Posterior cingulate gyrus (tissue), 11 donors: ENCODE measurements at regions not wholly inside any gene's neighbourhood (a gene's known extent, or its start where the extent isn't known, plus 50 kb on each side); places are given as distances from the start of the nearest gene placed in this dataset.
"Not testable (repeated sequence)": the region's sequence is repeated elsewhere in the genome, so short reads cannot be mapped to it uniquely, and the experiment has no call there.

Experiments used
- DNase-seq, 10 donors: peaks; one replicate each; pipeline versions ENCODE4 v3.0.0 to v3.0.0-alpha.2; 2020 to 2021; ENCODE audit warnings: mixed read lengths in 3 of 10
- intact Hi-C: fragments of 100-400 bp; cut with DNase I; formaldehyde crosslinking; loops from one replicate; pipeline ENCODE4 v1.15.1; 2023

DNA sequence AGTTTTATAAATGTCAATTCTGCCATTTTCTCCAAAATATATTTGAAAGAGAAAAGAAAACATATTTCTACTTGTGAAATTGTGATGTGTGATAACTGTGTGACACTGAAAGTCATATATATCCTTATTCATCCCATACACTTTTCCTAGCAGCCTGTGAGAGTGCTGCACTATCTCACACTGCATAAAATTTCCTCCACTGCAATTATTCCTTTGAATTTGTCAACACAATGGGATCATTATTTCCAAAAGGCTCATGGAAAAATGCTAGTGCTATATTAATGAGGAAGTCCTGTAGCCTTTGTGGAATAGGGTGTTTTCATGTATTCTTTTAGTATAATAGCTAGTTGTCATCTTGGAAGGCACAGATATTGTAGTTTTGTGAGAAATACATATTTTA lies 504.1 kb downstream of the RPL10L start:
- DNase-seq: no peak
- intact Hi-C loops: no loop called here

DNA sequence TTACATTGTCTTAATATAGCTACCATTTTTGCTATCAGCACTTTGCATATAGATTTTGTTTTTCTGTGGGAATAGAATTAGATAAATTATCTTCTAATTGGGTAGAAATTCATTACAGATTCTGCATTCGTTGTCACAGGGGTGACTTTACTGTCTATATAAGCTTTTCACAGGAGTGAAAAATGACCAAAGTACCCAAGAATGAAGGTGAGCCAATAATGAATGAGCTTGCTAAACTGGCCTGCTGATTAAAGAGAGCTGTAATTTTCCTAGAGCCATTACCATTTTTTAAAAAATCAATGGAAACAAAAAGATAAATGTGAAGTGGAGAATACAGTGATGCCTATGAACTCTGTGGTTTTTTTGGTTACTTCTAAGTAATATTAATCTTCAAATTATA lies 504.6 kb downstream of the RPL10L start:
- no peak for DNase-seq
- intact Hi-C loops: no loop called here

DNA sequence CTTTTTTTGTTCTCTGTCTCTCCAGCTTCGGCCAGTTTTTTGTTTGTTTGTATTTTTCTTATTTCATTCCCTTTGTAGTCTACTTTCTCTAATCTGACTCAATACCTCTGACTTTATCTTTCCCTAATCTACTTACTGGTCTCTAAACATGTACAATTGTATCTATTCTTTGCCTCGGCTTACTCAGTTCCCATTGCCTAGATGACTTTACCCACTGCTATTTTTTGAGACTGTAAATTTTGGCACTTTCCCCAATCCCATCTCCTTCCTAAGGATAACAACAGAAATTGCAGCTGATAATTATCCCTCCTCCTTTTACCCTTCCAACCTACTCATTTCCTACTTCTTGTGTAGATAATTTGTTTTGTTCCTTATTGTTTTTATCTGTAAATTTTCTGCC lies 511.1 kb downstream of the RPL10L start:
- intact Hi-C loops: no loop called here

DNA sequence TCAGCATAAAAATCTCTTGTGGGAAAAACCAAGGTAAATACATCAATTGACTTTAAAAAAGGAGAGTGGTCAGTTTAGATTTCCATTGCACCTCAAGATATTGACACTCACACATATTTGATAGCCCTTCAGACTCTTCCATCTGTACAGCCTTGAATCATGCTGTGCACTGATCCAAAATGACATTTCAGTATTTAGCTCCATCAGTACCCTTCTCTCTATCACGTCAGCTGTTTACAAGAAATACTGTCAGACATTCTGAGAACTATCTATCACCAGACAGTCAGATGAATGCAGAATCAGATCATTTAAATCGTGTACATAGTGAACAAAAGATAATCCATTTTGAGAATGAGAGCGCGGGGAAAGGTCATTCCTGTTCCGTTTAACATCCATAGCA lies 511.9 kb downstream of the RPL10L start:
- no peak for DNase-seq
- intact Hi-C loops: no loop called here

More for the DNA sequence above, 511.1 kb downstream of the RPL10L start:
- DNase-seq: no peak

DNA sequence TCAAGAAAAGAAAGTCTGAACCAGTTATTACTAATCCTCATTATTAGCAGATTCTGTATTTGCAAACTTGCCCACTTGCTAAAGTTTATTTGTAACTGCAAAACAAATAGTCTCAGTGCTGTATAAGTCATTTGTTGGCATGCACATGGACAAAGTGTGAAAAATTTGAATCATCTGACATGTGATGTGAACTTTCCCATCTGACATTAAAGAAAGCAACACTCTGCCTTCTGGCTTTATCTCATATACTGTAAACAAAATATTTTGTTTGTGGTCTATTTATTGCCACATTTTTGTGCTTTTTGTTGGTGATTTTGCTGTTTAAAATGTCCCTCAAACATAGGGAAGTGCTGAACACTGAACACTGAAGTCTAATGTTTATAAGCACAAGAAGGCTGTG lies 513.8 kb downstream of the RPL10L start:
- no peak for DNase-seq
- intact Hi-C loops: no loop called here

DNA sequence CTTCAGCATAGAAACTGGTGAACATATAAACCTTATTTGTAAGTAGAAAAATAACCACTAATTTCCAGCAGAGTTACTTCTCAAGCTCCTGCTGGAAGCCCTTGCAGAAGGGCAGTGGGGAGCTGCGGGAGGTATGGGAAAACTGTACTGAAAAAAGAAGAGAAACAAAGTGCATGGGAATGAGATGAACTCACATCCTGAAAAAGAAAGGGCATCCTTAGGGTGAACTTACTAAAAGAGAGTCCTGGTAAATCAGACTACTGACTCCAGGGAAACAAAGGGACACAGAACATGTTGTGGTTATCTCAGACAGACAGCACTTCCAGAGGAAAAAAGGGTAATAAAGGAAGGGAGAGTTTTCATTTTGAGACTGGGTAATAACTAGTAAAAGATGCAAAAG lies 515.1 kb downstream of the RPL10L start:
- intact Hi-C loops: no loop called here
- DNase-seq: no peak

DNA sequence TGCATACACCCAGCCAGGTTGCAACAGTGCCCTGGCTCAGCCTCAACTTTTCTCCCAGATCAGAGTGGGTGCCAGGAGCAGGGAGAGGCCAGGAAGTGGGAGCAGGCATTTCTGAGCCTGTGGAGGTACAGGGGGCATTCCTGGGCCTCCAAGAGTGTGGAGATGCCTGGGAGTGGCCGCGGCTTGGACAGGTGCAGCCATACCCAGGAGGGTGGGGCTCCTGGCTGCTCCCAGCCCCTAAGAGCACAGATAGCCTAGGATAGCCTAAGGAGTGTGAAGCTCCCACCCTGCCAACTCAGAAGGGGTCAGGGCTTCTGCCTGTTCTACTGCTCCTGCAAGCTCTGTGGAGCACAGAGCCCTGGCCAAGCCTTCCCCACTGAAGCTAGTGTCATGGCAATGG lies 543.4 kb downstream of the RPL10L start:
- intact Hi-C loops: no loop called here
- peak in 1 of 10 donors; percentile 60 for DNase-seq

DNA sequence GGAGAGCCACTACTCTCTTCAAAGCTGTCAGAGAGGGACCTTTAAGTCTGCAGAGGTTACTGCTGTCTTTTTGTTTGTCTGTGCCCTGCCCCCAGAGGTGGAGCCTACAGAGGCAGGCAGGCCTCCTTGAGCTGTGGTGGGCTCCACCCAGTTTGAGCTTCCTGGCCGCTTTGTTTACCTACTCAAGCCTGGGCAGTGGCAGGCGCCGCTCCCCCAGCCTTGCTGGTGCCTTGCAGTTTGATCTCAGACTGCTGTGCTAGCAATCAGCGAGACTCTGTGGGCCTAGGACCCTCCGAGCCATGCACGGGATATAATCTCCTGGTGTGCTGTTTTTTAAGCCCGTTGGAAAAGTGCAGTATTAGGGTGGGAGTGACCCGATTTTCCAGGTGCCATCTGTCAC lies 550.7 kb downstream of the RPL10L start:
- DNase-seq, intact Hi-C loops: not testable (repeated sequence)

DNA sequence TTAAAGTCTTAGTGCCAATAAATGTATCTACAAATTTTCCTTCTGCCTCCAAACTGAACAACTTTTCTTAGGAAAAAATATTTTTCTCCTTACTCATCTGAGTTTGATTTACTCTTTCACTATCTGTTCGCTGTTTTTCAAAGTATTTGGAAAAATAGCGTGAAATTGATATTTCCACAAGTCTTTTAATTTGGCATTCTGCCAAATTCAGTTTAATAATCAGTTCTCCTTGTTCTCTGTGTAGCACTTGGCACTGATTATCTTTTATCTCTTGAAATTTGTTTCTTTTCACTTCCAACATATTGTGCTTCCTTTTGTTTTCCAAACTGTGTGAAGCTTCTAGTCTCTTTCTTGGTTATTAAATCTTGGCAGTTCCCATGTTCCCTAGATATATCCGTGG lies 559.8 kb downstream of the RPL10L start:
- intact Hi-C loops: no loop called here
- no peak for DNase-seq

DNA sequence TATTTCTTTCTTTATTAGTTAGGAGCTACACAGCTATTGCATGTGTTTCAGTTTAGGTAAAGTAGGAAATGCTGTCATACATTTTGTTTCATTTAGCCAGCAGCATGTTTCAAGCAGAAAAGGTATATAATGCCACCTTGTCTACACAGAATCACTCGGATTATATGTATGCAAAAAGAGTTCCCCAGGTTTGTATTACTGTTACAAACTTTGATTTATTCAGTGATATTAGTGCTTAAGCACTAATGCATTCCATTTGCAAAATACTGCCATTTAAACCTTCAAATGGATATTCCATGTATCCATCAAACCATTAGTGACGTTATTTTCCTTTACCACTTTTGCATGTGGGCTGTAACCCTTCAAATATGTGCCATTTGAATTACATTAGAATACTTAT lies 564.0 kb downstream of the RPL10L start:
- intact Hi-C loops: no loop called here
- DNase-seq: no peak

DNA sequence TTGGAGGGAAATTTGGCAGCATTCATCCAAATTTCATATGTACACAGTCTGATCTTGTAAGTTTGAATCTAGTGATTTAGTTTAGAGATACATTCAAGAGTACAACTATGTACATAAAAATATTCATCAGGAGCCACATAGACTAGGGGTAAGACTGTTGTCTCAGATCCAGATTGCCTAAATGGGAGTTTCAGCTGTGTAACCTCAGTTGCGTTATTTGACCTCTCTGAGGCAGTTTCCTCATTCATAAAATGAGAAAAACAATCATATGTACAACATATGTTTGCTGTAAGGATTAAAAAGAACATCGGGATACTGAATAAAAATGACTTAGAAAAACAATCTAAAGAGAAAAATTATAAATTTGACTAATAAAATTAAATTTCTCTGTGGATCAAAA lies 577.5 kb downstream of the RPL10L start:
- DNase-seq: no peak
- intact Hi-C loops: no loop called here

DNA sequence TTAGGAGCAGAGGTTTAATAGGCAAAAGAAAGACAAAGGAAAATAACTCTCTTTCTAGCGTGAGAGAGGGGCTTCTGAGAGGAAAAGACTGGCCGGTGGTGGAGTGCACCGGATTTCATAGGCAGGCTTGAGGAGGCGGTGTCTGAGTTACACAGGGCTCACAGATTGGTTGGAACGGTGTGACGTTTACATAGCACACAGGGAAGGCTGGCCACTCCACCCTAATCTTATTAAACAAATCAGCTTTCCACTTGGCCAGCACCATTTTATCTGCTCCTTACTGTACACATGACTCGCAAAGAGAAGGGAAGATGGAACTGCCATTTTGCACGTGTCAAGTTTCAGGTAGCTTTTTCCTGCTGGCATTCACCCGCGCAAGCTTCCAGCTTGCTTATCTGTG lies 587.7 kb downstream of the RPL10L start:
- DNase-seq: no peak
- intact Hi-C loops: no loop called here

DNA sequence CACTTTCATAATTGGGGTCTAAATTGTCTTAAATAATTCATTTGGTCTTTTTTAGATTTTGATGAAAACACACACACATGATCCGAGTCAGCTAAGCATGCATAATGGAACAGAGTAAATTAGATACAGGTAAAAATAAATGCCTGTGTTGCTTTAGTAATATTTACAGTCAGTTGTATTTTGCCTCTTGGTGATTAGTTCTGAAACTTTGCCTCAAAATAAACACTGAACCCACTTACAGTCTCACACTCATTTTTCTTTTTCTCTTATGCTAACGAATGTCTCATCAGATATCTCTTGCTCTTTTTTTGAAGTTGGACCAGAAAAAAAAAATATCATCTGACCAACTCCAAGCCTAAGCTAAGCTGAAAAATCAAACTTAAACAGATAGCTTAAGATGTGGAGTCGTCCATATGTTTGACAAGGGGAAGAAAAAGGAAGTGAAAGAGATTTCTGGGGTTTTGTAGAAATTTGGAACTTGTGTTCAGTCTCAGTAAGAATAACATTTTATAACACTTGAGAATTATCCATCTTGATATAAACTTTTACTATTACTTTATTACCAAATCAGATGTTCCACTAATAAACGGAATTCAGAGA lies 592.5 kb downstream of the RPL10L start:
- intact Hi-C loops: no loop called here
- no peak for DNase-seq

DNA sequence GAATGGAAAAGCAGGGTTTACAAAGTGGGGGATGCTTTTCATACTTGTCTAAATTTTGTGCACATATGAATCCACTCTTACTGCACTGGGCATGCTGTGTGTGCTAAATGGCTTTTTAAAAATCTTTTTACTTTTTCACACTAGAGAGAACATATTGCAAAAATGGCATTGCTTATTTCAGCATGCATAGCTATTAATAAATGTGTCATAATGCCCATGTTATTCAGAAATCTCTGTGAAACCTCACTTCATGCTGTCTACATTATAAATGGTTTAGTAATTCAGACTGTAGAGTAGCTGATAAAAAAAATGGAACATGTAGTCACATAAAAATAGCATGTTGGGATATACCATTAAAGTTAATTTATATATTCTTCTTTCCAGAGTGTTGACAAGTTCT lies 593.8 kb downstream of the RPL10L start:
- DNase-seq: no peak
- intact Hi-C loops: no loop called here

DNA sequence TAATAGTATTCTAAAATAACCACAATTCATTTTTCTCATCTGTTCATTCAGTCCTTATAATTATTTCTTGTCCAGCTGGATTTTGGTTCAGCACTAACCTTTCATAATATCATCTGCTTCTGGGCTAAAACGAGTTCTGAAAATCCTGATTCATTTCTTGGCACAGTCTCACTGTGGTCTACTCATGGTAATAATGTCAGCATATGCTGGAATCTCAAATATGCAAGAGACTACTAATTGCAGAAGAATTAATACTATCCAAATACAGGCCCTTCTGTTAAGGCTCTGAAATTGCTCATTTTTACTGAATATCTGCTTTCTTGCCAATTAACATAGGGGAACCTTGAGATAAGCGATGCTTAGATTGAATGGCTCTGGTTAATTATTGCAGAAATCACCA lies 597.1 kb downstream of the RPL10L start:
- intact Hi-C loops: no loop called here
- DNase-seq: no peak

DNA sequence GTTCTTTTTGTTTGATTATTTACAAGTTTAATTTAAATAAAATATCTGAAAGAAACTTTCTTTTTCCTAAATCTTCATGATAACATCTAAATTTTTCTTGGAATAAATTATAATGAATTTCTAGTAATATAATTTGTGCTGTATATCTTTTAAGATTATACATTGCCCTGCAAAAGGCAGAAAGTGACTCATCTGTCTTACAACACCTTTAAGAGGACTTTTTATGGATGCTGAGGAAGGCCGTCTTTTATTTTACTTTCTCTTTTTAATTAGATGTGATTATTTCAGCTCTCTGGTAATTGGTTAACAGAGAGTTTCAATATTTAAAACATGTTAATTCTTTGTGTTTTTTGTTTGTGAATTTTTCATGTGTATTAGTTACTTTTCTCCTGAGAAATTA lies 598.4 kb downstream of the RPL10L start:
- intact Hi-C loops: no loop called here
- no peak for DNase-seq

DNA sequence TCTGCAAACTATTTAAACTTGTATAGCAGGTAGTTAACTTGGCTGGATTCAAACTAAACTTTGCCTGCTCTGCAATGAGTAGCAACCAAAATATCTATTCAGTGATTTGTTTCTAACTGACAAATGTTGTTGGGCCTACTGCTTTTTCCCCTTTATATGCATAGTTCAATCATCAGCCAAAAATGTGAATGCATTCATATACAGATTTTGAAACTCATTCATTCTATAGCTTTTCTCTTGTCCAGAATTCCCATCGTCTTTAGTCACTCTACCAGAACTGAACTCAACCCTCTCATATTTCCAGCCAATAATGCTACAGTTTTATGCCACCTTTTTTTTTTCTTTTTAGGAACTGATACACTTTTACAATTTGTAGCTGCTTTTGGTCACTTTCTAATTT lies 599.8 kb downstream of the RPL10L start:
- no peak for DNase-seq
- intact Hi-C loops: no loop called here

DNA sequence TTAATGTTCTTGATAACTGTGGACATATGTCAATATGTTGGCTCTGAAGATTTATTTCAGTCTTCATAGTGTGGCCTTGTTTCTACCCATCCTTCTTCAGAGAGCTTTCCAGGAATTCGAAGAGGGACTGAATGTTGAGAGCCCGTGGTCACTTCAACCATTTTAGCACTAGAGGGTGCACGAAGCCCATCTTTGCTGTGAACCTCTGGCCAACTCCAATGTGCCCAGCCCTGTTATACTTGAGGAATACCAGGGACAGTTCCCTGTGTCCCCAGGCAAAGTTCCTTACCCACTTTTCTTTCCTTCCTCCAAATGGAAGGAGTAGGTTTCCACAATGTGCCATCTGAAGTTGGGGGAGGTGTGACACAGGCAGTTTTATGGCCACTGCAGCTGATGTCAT lies 603.5 kb downstream of the RPL10L start:
- no peak for DNase-seq

DNA sequence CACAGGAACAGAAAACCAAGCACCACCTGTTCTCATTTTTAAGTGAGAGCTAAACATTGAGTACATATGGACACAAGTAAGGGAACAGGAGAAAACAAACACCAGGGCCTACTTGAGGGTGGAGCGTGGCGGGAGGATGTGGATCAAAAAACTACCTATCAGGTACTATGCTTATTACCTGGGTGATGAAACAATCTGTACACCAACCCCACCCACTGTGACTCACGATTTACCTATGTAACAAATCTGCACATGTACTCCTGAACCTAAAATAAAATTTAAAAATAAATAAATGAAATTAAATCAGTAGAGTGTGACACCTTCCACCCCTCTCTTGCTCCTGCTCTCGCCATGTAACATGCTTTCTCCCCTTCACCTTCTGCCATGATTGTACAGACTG lies 615.5 kb downstream of the RPL10L start:
- DNase-seq: no peak
- intact Hi-C loops: no loop called here

More for the DNA sequence above, 603.5 kb downstream of the RPL10L start:
- intact Hi-C loops: no loop called here

DNA sequence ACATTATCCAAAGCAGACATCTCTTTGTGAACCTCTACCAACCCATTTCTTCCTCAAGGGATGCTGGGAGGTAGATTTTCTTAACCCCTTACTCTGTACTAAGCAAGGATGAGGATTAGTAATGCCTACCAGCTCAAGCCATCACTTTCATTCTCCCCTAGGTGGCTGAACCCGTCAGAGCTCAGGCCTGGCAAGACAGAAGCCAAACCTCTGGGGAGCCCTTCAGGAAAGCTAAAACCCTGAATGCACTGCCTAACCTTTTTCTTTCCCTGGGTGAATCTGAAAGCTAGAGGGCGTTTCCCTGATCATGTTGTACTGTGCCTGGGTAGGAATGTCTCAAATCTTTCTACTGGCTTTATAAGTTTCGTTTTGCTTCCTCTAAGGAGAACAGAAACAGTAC lies 617.3 kb downstream of the RPL10L start:
- no peak for DNase-seq
- intact Hi-C loops: no loop called here

DNA sequence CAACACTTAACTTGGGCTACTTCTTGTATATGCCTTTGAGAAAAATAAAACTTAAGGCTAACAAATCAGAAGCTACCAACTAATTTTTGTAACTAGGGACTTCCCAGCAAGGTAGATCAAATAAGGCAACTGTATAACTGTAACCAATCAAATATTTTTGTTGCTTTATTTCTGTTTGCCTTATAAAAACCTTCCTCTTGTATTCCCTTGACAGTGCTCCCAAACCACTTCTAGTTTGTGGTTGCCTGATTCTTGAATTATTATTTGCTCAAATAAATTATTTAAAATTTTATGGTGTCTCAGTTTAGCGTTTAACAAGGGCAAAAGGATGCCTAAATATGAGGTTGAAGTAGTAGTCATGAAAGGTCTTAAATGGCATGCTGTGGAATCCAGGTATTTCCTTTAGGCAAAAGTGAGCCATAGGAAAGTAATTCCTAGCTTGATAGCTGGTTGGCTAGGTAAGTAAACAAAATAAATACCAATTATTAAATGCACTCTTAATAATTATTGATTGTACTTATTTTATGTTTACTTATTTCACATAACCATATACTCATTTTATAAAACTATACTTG lies 632.6 kb downstream of the RPL10L start:
- DNase-seq: no peak
- intact Hi-C loops: no loop called here

DNA sequence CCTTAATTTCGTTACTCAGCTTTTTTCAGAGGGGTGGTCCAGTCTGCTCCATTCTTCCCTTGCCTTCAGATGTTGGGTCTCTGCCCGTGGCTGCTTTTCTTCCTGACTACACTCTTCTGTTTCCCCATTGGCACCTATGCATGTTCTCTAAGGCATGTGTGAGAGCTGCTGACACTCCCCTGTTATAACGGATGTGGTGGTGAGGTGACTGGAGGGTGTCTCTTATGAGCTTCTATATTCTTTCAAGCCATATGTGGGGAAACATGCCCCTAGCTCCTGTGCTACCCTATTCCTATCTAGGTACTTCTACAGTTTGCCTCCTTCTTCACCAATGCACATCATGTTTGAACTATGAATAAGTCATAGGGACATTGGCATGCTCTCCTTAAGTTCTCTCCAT lies 643.2 kb downstream of the RPL10L start:
- intact Hi-C loops: no loop called here
- DNase-seq: no peak

DNA sequence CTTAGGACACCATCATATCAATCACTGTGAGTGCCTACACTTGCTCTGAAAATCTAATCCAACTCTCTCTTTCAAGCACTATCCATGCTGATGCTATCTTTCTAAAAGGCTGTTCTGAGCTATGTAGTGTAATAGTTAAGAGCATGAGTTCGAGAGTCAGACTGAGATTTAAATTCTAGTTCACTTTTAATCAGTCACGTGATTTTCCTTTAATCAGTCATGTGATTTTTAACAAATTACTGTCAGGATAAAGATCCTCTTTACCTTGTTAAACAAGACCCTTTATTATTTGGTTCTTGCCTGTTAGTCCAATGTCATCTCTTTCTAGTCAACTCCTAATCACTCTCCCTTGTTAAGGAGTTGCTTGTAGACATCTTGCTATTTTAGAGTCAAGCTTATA lies 653.0 kb downstream of the RPL10L start:
- no peak for DNase-seq
- intact Hi-C loops: no loop called here
